GM18907 (cell line): ENCODE measurements at regions not wholly inside any gene's neighbourhood (a gene's known extent, or its start where the extent isn't known, plus 50 kb on each side); places are given as distances from the start of the nearest gene placed in this dataset.
"Not testable (repeated sequence)": the region's sequence is repeated elsewhere in the genome, so short reads cannot be mapped to it uniquely, and the experiment has no call there.

Source experiments
- ATAC-seq: cut with Tn5 transposase; IDR thresholded peaks from one replicate; pipeline ENCODE4 v1.9.1; 2021; ENCODE audit warnings: mild to moderate bottlenecking, moderate library complexity; ENCODE audit not compliant: unreplicated experiment

- not testable (repeated sequence) for ATAC-seq
Measured at GRCh38 chr7:76971201-76971600, 61.0 kb downstream of the SPDYE17 start.

DNA sequence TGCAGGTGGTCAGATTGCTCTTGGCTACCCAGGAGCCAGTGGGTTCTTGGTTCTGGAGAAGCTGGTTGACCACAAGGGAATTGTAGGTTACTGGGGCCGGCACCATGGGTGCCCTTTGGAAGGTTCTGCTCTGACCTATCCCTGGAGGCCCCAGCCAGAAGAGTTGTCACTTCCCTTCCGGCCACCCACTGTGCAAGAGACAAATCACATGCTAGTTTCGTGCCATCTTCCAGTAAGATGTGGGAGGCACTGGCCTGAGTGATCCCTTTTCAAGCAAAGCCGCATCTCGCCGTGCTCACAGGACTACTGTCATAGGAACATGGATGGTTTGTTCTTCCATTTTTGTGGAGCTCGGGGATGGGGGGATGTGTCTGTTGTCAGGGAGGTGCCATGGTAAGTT is 62.3 kb downstream of the SPDYE17 start:
- not testable (repeated sequence) for ATAC-seq

DNA sequence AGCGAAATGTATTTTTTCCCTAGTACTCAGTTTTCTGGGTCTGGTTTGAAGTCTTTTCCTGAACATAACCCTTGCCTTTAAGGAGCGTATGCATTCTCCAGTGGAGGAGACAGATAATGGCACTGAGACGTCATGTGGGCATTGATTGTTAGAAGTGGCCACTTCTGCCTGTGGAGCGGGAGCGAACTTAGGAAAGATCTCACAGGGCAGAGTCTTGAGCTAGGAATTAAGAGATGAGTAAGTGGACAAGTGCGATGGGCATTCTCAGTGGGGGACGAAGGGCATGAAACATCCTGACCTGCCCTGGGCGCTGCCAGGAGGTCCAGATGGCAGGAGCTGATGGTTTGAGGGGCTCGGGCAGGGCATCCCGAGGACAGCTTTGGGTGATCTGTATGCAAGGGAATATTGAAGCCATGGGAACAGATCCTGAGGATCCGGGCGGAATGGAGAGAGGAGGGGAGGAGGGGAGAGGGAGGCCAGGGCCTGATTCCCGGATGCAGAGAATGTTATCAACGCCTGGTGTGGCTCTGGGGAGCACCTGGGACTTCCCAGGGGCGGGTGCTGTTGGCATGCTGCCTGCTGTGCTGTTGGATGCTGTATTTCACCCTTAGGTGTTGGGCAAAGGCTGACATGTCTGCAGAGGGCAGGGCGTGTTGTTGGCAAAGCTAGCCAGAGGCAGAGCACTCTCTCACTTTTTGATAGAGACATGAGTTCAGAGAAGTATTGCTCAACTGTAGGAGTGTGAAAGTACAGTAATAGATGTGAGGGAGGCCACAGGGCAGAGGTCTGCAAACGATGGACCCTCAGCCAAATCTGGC is 66.2 kb downstream of the SPDYE17 start:
- ATAC-seq, result not testable (repeated sequence)

- ATAC-seq, result not testable (repeated sequence)
Measured at GRCh38 chr7:76964050-76964449, 68.1 kb downstream of the SPDYE17 start.

GRCh38 chr7:76963061-76963460 is 69.1 kb downstream of the SPDYE17 start:
- not testable (repeated sequence) for ATAC-seq

GRCh38 chr7:76960400-76960986 is 71.7 kb downstream of the SPDYE17 start:
- peak; percentile 16 for ATAC-seq

- ATAC-seq, result peak; percentile 97
Measured at GRCh38 chr7:76959573-76960399, 72.4 kb downstream of the SPDYE17 start.

- not testable (repeated sequence) for ATAC-seq
Measured at GRCh38 chr7:76956531-76956930, 75.6 kb downstream of the SPDYE17 start.

DNA sequence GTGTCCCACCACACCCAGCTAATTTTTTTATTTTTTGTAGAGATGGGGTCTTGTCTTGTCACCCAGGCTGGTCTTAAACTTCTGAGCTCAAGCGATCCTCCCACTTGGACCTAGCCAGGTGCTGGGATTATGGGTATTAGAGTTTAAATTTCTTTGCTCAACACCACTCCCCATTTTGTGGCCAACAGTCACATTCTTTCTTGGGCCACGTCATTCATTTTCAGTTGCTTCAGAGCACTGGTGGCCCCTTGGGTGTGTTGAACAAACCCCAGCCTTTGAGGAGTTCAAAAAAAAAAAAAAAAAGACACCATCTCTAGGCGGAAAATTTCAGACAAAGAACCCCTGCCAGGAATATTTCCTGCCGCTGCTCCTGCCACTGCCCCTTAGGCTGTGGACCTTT is 77.0 kb downstream of the SPDYE17 start:
- not testable (repeated sequence) for ATAC-seq

GRCh38 chr7:76944603-76945002 is 87.6 kb downstream of the SPDYE17 start:
- peak; percentile 90 for ATAC-seq

DNA sequence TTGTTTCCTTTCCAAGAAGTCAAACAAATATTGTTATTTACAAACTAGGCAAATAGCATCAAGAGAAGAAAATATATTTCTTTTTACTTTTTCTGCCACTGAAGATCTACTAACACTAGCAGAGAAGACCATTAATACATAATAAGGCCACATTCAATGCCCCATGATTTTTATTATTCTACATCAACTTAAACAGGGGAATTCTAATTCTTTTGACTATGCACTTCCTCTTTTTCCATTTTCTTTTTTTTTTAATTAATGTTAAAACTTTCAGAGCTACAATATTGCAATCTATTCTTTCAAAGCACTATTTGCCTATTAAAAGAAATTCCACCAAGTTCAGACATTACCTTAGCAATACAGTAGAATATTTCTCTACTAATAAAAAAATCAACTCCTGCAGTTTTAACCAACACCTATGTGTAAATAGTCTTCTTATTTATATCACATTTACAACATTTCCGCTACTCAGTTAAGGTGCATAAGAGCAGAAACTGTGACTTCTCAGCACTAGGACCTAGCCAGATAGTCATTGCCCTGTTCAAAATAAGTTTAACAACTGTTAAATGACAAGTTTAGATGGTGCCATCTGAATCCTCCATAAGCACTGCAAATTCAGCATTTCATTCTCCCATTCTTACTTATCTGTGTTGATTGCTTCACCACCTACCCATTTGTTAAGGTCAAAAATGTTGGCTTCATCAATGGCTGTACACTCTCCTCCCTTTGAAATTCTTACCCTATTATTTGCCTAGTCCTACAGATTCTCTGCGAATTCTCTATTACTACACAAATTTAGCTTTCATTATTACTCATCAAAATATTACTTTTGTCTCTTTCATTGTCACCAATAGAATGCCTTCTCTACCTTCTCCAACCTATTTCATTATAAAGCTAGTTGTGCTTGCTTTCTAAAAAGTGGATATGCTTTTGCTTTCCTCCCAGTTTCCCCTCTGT is 90.1 kb downstream of the SPDYE17 start:
- ATAC-seq, result peak; percentile 47

GRCh38 chr7:76937781-76938180 is 94.4 kb downstream of the SPDYE17 start:
- not testable (repeated sequence) for ATAC-seq

- not testable (repeated sequence) for ATAC-seq
Measured at GRCh38 chr7:76937330-76937729, 94.8 kb downstream of the SPDYE17 start.

DNA sequence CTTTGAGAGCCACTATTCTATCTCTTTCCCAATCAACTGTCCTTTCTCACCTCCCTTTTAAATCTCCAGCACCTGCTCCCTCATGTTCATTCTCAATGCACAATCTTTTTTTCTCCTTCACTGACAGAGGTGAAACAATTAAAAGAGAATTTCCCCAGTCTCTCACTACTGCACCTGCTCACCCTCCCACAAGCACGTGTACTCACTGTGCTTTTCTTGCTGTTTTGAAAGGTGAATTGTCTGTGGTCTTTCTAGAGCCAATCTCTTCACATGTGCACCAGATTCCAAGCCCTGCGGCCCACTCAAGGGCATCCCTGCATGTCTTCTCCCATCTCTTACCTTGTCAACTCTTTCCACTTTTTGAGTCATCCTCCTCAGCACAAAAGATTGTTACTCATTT is 95.8 kb downstream of the SPDYE17 start:
- peak; percentile 40 for ATAC-seq

- ATAC-seq, result not testable (repeated sequence)
Measured at GRCh38 chr7:76934711-76935110, 97.5 kb downstream of the SPDYE17 start.

DNA sequence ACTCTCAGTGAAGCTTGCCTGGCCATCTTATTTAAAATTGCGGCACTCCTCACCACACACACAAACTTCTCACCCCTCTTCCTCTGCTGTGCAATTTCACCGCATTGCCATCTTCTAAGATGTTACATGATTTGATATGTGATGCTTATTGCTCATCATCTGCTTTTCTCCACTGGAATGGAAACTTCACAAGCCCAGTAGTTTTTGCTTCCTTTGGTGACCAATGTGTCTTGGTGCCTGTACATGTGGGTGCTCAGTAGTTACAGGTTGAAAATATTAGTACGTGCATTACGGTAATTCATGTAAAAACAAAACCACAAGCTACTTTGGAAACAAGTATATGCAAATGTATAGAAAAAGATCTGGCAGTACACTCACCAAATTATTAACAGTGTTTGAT is 99.2 kb downstream of the SPDYE17 start:
- peak; percentile 80 for ATAC-seq

DNA sequence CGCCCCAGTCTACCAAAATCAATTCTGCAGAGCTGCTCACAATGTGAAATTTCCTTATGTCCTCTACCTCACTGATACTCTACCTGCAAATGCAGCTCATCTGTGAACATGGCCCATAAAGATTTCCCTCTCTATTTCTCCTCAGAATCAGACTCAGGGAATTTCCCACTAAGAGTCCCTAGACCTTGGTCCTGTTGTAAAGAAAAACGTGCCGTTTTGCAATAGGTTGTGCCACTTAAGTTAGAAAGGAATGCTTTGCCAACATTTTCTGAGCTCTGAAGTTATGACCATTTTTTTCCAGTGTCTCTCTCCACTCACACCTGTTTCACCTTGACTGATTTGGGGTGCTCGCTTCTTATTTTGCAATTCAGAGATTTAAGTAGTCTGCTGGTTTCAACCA is 100.7 kb downstream of the SPDYE17 start:
- not testable (repeated sequence) for ATAC-seq

- not testable (repeated sequence) for ATAC-seq
Measured at GRCh38 chr7:76930416-76930815, 101.7 kb downstream of the SPDYE17 start.

DNA sequence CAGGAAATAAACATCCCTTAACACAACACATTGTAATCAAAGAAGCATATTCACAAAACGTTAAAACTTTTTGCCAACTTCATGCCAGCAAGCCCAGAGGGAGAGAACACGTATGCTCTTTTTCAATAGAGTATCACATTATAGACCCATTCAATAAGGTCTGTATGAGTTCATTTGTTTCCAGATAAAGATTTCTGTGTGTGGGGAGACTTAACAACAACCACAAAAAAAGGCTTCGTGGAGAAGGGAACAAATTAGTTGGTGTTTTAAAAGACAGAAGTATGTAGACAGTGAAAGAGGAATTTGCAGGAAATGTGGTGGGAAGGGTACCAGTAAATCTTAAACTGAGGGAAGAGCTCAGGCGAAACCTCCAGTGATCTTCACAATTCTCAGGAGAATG is 103.4 kb downstream of the SPDYE17 start:
- not testable (repeated sequence) for ATAC-seq

DNA sequence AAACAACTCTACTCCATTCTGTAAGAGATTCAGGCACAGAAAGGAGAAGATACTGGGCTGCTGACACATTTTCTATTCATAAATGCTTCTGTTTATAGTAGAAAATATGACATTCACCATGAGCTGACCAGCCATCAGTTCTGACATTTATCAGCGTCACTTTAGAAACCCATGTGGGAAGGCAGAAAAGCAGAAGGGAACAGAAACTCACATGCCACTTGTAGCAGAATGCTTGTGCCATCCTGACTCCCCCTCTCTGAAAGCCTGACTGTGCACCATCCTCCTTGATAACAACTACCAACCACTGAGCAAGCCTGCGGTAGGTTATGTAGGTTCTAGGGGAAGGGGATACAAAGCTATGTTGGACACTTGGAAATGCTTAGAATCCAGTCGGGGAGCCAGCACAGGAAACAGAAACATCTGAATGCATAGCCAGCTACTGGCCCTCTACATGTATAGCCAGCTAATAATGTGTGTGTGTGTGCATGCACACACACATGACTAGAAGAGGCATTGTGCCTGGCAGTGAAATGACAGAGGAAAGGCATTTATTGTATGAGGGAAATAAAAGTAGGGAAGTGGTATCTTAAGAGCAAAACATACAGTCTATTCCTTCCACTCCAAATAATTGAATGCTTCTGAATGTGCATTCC is 104.3 kb downstream of the SPDYE17 start:
- ATAC-seq, result peak; percentile 77
